Uterus (tissue), 2 donors: ENCODE measurements at regions not wholly inside any gene's neighbourhood (a gene's known extent, or its start where the extent isn't known, plus 50 kb on each side); places are given as distances from the start of the nearest gene placed in this dataset.

ENCODE experiments used
- POLR2A ChIP-seq, 2 donors: fragments of 450-650 bp; IDR thresholded peaks; one replicate each; pipeline ENCODE4 v1.6.1; 2016; ENCODE audit warnings: antibody characterized with exemption in 2 of 2, mild to moderate bottlenecking in 1 of 2, moderate library complexity in 1 of 2
- TF ChIP-seq, protein P1 (sequence below), 4 experiments: fragments of 200-600 bp in 2 of 4; fragments of 450-650 bp in 2 of 4; sonication (generic) in 2 of 4; IDR thresholded peaks; one replicate each; pipeline ENCODE4 v1.5.1; 2016 to 2019; ENCODE audit warnings: antibody characterized with exemption in 4 of 4, mild to moderate bottlenecking in 2 of 4, moderate library complexity in 1 of 4

DNA sequence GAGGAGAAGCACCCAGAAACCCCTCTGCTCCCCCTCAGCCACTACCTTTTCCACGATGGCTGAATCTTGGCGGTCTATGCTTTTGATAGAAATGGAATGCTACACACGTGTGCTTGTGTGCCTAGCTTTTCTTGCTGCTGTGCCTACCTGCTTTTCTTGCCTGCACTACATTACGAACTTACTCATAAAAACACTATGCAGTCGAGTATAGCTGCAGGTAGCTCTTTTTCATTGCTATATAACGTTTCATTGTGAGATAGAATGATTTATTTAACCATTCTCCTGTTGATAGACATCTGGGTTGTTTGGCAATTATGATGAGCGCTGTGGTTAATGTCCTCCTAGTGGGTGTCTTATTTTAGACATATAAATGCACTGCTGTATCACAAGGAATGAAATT is 67.9 kb upstream of the NCOR2 start:
- TF ChIP-seq, protein P1, sequence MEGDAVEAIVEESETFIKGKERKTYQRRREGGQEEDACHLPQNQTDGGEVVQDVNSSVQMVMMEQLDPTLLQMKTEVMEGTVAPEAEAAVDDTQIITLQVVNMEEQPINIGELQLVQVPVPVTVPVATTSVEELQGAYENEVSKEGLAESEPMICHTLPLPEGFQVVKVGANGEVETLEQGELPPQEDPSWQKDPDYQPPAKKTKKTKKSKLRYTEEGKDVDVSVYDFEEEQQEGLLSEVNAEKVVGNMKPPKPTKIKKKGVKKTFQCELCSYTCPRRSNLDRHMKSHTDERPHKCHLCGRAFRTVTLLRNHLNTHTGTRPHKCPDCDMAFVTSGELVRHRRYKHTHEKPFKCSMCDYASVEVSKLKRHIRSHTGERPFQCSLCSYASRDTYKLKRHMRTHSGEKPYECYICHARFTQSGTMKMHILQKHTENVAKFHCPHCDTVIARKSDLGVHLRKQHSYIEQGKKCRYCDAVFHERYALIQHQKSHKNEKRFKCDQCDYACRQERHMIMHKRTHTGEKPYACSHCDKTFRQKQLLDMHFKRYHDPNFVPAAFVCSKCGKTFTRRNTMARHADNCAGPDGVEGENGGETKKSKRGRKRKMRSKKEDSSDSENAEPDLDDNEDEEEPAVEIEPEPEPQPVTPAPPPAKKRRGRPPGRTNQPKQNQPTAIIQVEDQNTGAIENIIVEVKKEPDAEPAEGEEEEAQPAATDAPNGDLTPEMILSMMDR (IDR thresholded peaks at IDR 0.05): no peak
- TF ChIP-seq POLR2A (IDR thresholded peaks at IDR 0.05): no peak
